AML-193 (cell line): ENCODE measurements at regions not wholly inside any gene's neighbourhood (a gene's known extent, or its start where the extent isn't known, plus 50 kb on each side); places are given as distances from the start of the nearest gene placed in this dataset.

Source experiments
- DNase-seq, 2 experiments: peaks; one replicate each; lab custom pipeline; 2025; lab: John Stamatoyannopoulos, UW

GRCh38 chr17:72520665-72521303 is 400.0 kb downstream of the SOX9 start:
- no peak for DNase-seq

- no peak for DNase-seq
Measured at GRCh38 chr17:72523491-72523890, 402.7 kb downstream of the SOX9 start.

- DNase-seq, result no peak
Measured at GRCh38 chr17:72525225-72526015, 404.6 kb downstream of the SOX9 start.

GRCh38 chr17:72526769-72527168 is 405.9 kb downstream of the SOX9 start:
- no peak for DNase-seq

GRCh38 chr17:72527789-72528188 is 407.0 kb downstream of the SOX9 start:
- DNase-seq, result no peak

- no peak for DNase-seq
Measured at GRCh38 chr17:72528683-72529082, 407.9 kb downstream of the SOX9 start.

- DNase-seq, result no peak
Measured at GRCh38 chr17:72529386-72529785, 408.6 kb downstream of the SOX9 start.

GRCh38 chr17:72530454-72530853 is 409.6 kb downstream of the SOX9 start:
- DNase-seq, result no peak

GRCh38 chr17:72531729-72532128 is 410.9 kb downstream of the SOX9 start:
- no peak for DNase-seq

GRCh38 chr17:72534265-72534664 is 413.4 kb downstream of the SOX9 start:
- DNase-seq, result no peak

- no peak for DNase-seq
Measured at GRCh38 chr17:72534776-72535175, 414.0 kb downstream of the SOX9 start.

GRCh38 chr17:72535346-72535745 is 414.5 kb downstream of the SOX9 start:
- DNase-seq, result no peak

GRCh38 chr17:72535779-72536178 is 415.0 kb downstream of the SOX9 start:
- no peak for DNase-seq

- DNase-seq, result no peak
Measured at GRCh38 chr17:72536788-72537187, 416.0 kb downstream of the SOX9 start.

- no peak for DNase-seq
Measured at GRCh38 chr17:72538443-72538842, 417.6 kb downstream of the SOX9 start.

- no peak for DNase-seq
Measured at GRCh38 chr17:72538901-72539352, 418.1 kb downstream of the SOX9 start.

GRCh38 chr17:72539981-72540897 is 419.4 kb downstream of the SOX9 start:
- peak; percentile 26 to 31 for DNase-seq

GRCh38 chr17:72542317-72542716 is 421.5 kb downstream of the SOX9 start:
- DNase-seq, result no peak

- DNase-seq, result no peak
Measured at GRCh38 chr17:72545766-72546165, 424.9 kb downstream of the SOX9 start.

- DNase-seq, result no peak
Measured at GRCh38 chr17:72553051-72553755, 432.4 kb downstream of the SOX9 start.

GRCh38 chr17:72554508-72554907 is 433.7 kb downstream of the SOX9 start:
- DNase-seq, result no peak

- no peak for DNase-seq
Measured at GRCh38 chr17:72555052-72555451, 434.2 kb downstream of the SOX9 start.
